ENCODE measurements at regions not wholly inside any gene's neighbourhood (a gene's known extent, or its start where the extent isn't known, plus 50 kb on each side); places are given as distances from the start of the nearest gene placed in this dataset.

DNA sequence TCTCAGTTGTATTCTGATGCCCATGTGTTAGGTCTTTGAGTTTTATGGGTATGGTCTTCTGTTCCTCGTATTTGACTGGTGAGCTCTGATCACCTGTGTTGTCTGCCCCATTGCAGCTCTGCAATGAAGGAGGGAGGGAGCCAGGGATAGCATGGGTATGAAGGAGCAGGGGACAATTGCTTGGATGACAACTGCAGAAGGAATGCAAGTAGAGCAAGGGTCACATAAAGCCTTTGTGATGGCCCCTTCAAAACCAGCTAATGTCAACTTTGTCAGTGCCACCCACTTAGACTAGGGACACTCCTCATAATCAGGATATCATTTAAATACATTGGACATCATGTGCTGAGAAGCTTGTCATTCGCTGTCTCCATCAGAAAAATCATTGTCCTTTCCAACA, 152.7 kb upstream of the MAF start:
- Histone ChIP-seq H3K4me1 (ENCODE audit: control insufficient read depth in 3 of 3, insufficient read depth in 2 of 3, low read depth in 1 of 3, low read length in 2 of 3) (peaks cover 5 to 38% (median 6%) of the 10 kb centered on the region in 3 donors), H3K27me3 (ENCODE audit: control insufficient read depth in 3 of 3, insufficient read depth in 3 of 3, low read length in 3 of 3) (no peaks in the 10 kb centered on the region), H3K4me3 (ENCODE audit: low read depth in 1 of 3, low read length in 3 of 3) (no peak overlapping the region), H3K27ac (ENCODE audit: low read depth in 1 of 3, low read length in 2 of 3) (peak overlapping the region in 1 of 3 donors; percentile 95), H3K9me3 (ENCODE audit: control insufficient read depth in 2 of 2, insufficient read depth in 1 of 2, low read depth in 1 of 2, low read length in 1 of 2) (peaks cover 0 to 19% of the 10 kb centered on the region in 2 donors), H3K36me3 (ENCODE audit: control insufficient read depth in 3 of 3, insufficient read depth in 2 of 3, low read depth in 1 of 3, low read length in 3 of 3) (peaks cover 0 to 3% (median 0%) of the 10 kb centered on the region in 3 donors)
- DNase-seq (peak; percentile 14 to 62), FAIRE-seq (no peak)
- WGBS, 3 donors: 83 to 92% (median 89%) methylated on average over 2 of the region's 2 CpGs

DNA sequence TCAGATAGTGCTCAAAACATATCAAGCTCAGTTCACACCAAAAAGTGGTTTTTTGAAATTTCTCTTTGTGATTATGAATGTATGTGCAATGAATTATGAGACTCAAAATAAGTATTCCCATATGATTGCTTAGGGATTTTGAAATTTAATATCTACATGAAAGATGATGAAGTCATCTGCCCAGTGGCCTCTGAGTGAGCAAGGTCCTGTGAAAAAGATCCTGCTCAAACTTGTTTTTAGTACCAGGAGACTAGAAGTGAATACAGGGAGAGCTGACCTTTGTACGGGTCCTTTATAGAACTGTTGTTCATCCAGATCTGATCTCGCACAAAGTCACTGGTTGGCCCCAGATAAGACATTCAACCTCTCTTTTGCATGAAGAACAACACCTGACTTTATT, 151.9 kb upstream of the MAF start:
- Histone ChIP-seq H3K4me3 (ENCODE audit: low read depth in 1 of 3, low read length in 3 of 3) (no peak overlapping the region), H3K4me1 (ENCODE audit: control insufficient read depth in 3 of 3, insufficient read depth in 2 of 3, low read depth in 1 of 3, low read length in 2 of 3) (peaks cover 5 to 35% (median 6%) of the 10 kb centered on the region in 3 donors), H3K27ac (ENCODE audit: low read depth in 1 of 3, low read length in 2 of 3) (peak overlapping the region in 2 of 3 donors; percentile 65 to 95), H3K9me3 (ENCODE audit: control insufficient read depth in 2 of 2, insufficient read depth in 1 of 2, low read depth in 1 of 2, low read length in 1 of 2) (peaks cover 0 to 19% of the 10 kb centered on the region in 2 donors), H3K36me3 (ENCODE audit: control insufficient read depth in 3 of 3, insufficient read depth in 2 of 3, low read depth in 1 of 3, low read length in 3 of 3) (peaks cover 0 to 3% (median 0%) of the 10 kb centered on the region in 3 donors), H3K27me3 (ENCODE audit: control insufficient read depth in 3 of 3, insufficient read depth in 3 of 3, low read length in 3 of 3) (no peaks in the 10 kb centered on the region)
- DNase-seq: peak; percentile 88
- no peak for FAIRE-seq
- WGBS, 3 donors: 31 to 66% (median 39%) methylated on average over 2 of the region's 2 CpGs

DNA sequence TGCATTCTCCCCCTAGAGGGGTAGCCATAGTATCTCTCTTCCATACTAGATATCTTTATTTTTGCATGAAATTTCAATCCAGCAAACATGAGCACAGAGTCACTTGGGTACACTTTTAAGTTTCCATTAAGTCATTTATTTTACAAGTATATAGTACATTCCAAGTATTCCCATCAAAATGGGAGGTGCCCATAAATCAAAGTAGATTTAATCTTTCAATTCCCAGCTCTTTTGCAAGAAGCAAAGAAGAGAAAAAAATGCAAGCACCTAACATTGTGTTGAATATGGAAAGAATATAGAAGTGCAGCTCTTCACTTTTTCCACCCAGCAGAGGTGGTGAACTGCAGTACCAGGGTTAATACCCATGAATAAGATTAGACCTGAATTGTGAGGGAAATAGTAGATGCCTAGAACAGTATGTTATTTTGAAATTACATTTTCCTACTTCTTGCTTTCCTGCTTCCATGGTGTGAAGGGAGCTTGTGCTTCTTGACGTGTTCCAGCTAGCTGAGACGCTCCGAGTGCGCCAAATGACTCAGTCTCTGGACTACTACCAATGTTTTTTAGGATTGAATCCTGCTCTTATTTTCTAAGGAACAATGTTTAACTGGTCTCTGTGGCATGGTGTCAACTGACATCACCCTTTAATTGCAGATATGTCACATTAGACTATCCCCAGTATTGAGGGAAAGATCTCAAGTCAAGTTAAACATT, 151.1 kb upstream of the MAF start:
- peaks cover 0 to 19% of the 10 kb centered on the region in 2 donors for H3K9me3 ChIP-seq (ENCODE audit: control insufficient read depth in 2 of 2, insufficient read depth in 1 of 2, low read depth in 1 of 2, low read length in 1 of 2)
- FAIRE-seq (no peak), DNase-seq (no peak)
- H3K27me3 ChIP-seq (ENCODE audit: control insufficient read depth in 3 of 3, insufficient read depth in 3 of 3, low read length in 3 of 3): no peaks in the 10 kb centered on the region
- no peak overlapping the region for H3K4me3 ChIP-seq (ENCODE audit: low read depth in 1 of 3, low read length in 3 of 3)
- 64 to 97% (median 91%) methylated on average over 4 of the region's 4 CpGs for WGBS, 3 donors
- peaks cover 5 to 35% (median 6%) of the 10 kb centered on the region in 3 donors for H3K4me1 ChIP-seq (ENCODE audit: control insufficient read depth in 3 of 3, insufficient read depth in 2 of 3, low read depth in 1 of 3, low read length in 2 of 3)
- H3K36me3 ChIP-seq (ENCODE audit: control insufficient read depth in 3 of 3, insufficient read depth in 2 of 3, low read depth in 1 of 3, low read length in 3 of 3): peaks cover 0 to 3% (median 0%) of the 10 kb centered on the region in 3 donors
- peak overlapping the region in 1 of 3 donors; percentile 95 for H3K27ac ChIP-seq (ENCODE audit: low read depth in 1 of 3, low read length in 2 of 3)

DNA sequence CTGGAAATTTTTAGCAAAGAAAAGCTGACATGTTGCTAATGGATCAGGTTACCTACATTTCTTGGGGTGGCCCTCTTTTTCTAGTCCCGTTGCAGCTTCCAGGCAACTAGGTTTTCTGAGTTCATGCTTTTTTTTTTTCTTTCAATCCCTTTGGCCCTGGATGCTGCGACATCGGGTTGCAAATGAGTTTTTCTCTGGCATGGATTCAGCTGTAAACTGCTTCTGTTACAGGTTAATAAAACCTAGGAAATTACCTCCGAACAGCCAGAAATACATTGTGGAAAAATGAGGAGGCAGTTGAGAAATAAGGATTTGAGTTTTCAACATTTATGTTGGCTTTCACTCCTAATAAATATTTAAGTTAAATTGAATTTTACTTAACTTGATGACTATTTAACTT, 149.8 kb upstream of the MAF start:
- Histone ChIP-seq H3K27me3 (ENCODE audit: control insufficient read depth in 3 of 3, insufficient read depth in 3 of 3, low read length in 3 of 3) (no peaks in the 10 kb centered on the region), H3K4me3 (ENCODE audit: low read depth in 1 of 3, low read length in 3 of 3) (no peak overlapping the region), H3K27ac (ENCODE audit: low read depth in 1 of 3, low read length in 2 of 3) (no peak overlapping the region), H3K36me3 (ENCODE audit: control insufficient read depth in 3 of 3, insufficient read depth in 2 of 3, low read depth in 1 of 3, low read length in 3 of 3) (peaks cover 0 to 3% (median 0%) of the 10 kb centered on the region in 3 donors), H3K4me1 (ENCODE audit: control insufficient read depth in 3 of 3, insufficient read depth in 2 of 3, low read depth in 1 of 3, low read length in 2 of 3) (peaks cover 5 to 35% (median 6%) of the 10 kb centered on the region in 3 donors), H3K9me3 (ENCODE audit: control insufficient read depth in 2 of 2, insufficient read depth in 1 of 2, low read depth in 1 of 2, low read length in 1 of 2) (peaks cover 0 to 19% of the 10 kb centered on the region in 2 donors)
- DNase-seq (no peak), FAIRE-seq (no peak)
- WGBS, 3 donors: 79 to 94% (median 79%) methylated on average over 4 of the region's 4 CpGs

DNA sequence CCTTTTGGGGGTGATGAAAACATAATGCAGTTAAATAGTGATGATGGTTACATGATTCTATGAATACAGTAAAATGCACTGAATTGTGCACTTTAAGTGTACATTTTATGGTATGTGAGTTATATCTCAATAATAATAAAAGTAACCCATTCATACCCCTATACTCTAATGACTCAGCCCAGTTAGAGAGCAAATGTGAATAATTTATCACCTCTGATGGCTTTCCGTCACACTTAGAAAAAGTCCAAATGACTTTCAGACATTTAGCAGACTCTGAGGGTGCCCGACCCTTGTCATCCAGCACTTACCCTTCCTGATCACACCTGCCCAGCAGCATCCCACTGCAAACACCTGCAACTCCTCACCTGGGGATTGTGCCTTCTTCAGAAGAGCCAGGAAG, 148.1 kb upstream of the MAF start:
- Histone ChIP-seq H3K4me1 (ENCODE audit: control insufficient read depth in 3 of 3, insufficient read depth in 2 of 3, low read depth in 1 of 3, low read length in 2 of 3) (peaks cover 3 to 21% (median 5%) of the 10 kb centered on the region in 3 donors), H3K36me3 (ENCODE audit: control insufficient read depth in 3 of 3, insufficient read depth in 2 of 3, low read depth in 1 of 3, low read length in 3 of 3) (peaks cover 0 to 3% (median 0%) of the 10 kb centered on the region in 3 donors), H3K4me3 (ENCODE audit: low read depth in 1 of 3, low read length in 3 of 3) (no peak overlapping the region), H3K27ac (ENCODE audit: low read depth in 1 of 3, low read length in 2 of 3) (no peak overlapping the region), H3K27me3 (ENCODE audit: control insufficient read depth in 3 of 3, insufficient read depth in 3 of 3, low read length in 3 of 3) (no peaks in the 10 kb centered on the region), H3K9me3 (ENCODE audit: control insufficient read depth in 2 of 2, insufficient read depth in 1 of 2, low read depth in 1 of 2, low read length in 1 of 2) (peaks cover 0 to 19% of the 10 kb centered on the region in 2 donors)
- 69 to 88% (median 85%) methylated on average over 2 of the region's 2 CpGs for WGBS, 3 donors
- FAIRE-seq (no peak), DNase-seq (no peak)

DNA sequence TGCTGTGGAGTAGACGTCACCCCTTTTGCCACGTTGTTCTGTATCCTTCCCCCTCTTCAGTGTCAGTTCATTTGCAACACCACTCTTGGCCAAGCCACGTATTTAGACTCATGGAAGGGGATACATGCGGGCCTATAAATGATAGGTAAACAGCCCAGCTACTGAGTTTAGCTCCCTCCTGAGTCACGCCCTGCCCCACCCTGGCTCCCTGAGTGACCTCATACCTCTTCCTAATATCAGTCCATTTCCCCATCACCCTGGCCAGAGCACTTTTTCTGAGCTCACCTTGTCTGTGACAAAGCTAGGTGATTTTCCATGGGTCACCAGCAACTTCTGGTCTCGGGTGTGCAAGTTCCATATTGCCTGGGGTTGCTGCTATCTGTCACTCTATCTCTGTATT, 147.2 kb upstream of the MAF start:
- DNase-seq (no peak), FAIRE-seq (no peak)
- no peak overlapping the region for H3K27ac ChIP-seq (ENCODE audit: low read depth in 1 of 3, low read length in 2 of 3)
- H3K36me3 ChIP-seq (ENCODE audit: control insufficient read depth in 3 of 3, insufficient read depth in 2 of 3, low read depth in 1 of 3, low read length in 3 of 3): peaks cover 0 to 3% (median 0%) of the 10 kb centered on the region in 3 donors
- H3K4me3 ChIP-seq (ENCODE audit: low read depth in 1 of 3, low read length in 3 of 3): no peak overlapping the region
- peaks cover 0 to 11% (median under 1%) of the 10 kb centered on the region in 3 donors for H3K4me1 ChIP-seq (ENCODE audit: control insufficient read depth in 3 of 3, insufficient read depth in 2 of 3, low read depth in 1 of 3, low read length in 2 of 3)
- peaks cover 0 to 13% of the 10 kb centered on the region in 2 donors for H3K9me3 ChIP-seq (ENCODE audit: control insufficient read depth in 2 of 2, insufficient read depth in 1 of 2, low read depth in 1 of 2, low read length in 1 of 2)
- H3K27me3 ChIP-seq (ENCODE audit: control insufficient read depth in 3 of 3, insufficient read depth in 3 of 3, low read length in 3 of 3): no peaks in the 10 kb centered on the region
- WGBS, 3 donors: 79 to 85% (median 85%) methylated on average over 6 of the region's 6 CpGs

DNA sequence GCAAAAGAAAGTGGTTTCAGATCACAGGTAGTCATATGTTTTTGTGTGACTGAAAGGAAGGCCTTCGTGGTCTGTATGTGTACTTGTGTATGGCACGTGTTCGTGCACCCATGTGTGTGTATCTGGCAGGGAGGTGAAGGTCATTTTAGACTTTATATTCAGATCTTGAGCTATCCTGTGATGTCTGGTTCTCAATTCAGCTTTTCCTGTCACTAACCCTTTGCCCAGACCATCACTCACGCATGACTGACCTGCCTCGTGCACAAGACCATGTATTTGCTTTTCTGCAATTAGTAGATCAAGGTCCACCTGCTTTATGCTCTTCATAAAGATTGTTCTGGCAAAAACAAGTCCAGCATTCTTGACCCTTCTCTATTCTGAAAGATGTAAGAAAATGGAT, 139.7 kb upstream of the MAF start:
- peak overlapping the region in 2 of 3 donors; percentile 51 to 87 for H3K27ac ChIP-seq (ENCODE audit: low read depth in 1 of 3, low read length in 2 of 3)

DNA sequence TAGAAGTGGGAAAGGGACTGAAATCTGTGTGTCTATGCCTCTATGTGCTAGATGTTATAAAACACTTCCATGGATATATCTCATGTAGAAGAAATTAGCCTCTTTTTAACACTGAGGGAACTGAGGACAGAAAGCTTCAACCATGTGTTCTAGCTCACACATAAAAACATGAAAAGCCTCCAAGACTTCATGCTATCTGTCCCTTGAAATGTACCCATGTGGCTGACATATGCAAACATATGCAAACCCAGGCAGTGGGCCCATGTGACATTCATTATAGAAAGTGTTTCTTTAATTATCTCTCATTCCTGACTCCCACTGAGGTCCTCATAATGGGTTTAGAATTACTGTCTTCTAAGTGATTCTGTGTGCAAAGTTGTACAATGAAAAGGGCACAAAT, 134.7 kb upstream of the MAF start:
- FAIRE-seq (no peak), DNase-seq (no peak)
- Histone ChIP-seq H3K4me1 (ENCODE audit: control insufficient read depth in 3 of 3, insufficient read depth in 2 of 3, low read depth in 1 of 3, low read length in 2 of 3) (peaks cover 0 to 22% (median 0%) of the 10 kb centered on the region in 3 donors), H3K36me3 (ENCODE audit: control insufficient read depth in 3 of 3, insufficient read depth in 2 of 3, low read depth in 1 of 3, low read length in 3 of 3) (no peaks in the 10 kb centered on the region), H3K9me3 (ENCODE audit: control insufficient read depth in 2 of 2, insufficient read depth in 1 of 2, low read depth in 1 of 2, low read length in 1 of 2) (no peaks in the 10 kb centered on the region), H3K4me3 (ENCODE audit: low read depth in 1 of 3, low read length in 3 of 3) (no peak overlapping the region), H3K27ac (ENCODE audit: low read depth in 1 of 3, low read length in 2 of 3) (no peak overlapping the region), H3K27me3 (ENCODE audit: control insufficient read depth in 3 of 3, insufficient read depth in 3 of 3, low read length in 3 of 3) (no peaks in the 10 kb centered on the region)

More for the DNA sequence above, 139.7 kb upstream of the MAF start:
- Histone ChIP-seq H3K4me1 (ENCODE audit: control insufficient read depth in 3 of 3, insufficient read depth in 2 of 3, low read depth in 1 of 3, low read length in 2 of 3) (peaks cover 0 to 23% (median 0%) of the 10 kb centered on the region in 3 donors), H3K4me3 (ENCODE audit: low read depth in 1 of 3, low read length in 3 of 3) (no peak overlapping the region), H3K36me3 (ENCODE audit: control insufficient read depth in 3 of 3, insufficient read depth in 2 of 3, low read depth in 1 of 3, low read length in 3 of 3) (no peaks in the 10 kb centered on the region), H3K9me3 (ENCODE audit: control insufficient read depth in 2 of 2, insufficient read depth in 1 of 2, low read depth in 1 of 2, low read length in 1 of 2) (no peaks in the 10 kb centered on the region), H3K27me3 (ENCODE audit: control insufficient read depth in 3 of 3, insufficient read depth in 3 of 3, low read length in 3 of 3) (no peaks in the 10 kb centered on the region)
- FAIRE-seq (no peak), DNase-seq (peak; percentile 60 to 91)
- WGBS, 3 donors: 54 to 79% (median 66%) methylated on average over 5 of the region's 5 CpGs

All from small intestine (tissue), 7 donors.